GM21360 (cell line): ENCODE measurements at regions not wholly inside any gene's neighbourhood (a gene's known extent, or its start where the extent isn't known, plus 50 kb on each side); places are given as distances from the start of the nearest gene placed in this dataset.

Experiments
- ATAC-seq: cut with Tn5 transposase; IDR thresholded peaks from one replicate; pipeline ENCODE4 v1.9.1; 2021; ENCODE audit warnings: mild to moderate bottlenecking, moderate library complexity; ENCODE audit not compliant: unreplicated experiment

DNA sequence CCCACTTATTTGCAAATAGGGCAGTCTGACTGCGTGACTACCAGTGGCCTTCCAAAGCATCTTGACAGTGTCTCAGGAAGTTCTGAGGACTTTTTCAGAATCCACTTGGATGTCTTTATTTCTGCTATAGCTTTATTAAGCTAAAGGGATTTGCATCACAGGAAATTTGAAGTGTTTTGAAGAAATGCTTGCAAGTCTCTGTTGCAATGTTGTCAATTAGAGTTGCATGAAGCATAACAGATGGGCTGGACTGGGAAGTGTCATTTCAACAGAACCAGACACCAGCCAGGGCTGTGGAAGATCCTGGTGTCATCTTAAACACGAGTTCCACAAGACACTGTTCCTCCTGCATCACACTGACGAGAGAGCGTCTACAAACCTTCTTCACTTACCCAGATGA, 224.5 kb downstream of the EN1 start:
- ATAC-seq: no peak

GRCh38 chr2:118622108-118622507, 225.3 kb downstream of the EN1 start:
- no peak for ATAC-seq

GRCh38 chr2:118618279-118618678, 229.2 kb downstream of the EN1 start:
- no peak for ATAC-seq

- ATAC-seq: no peak
Measured at GRCh38 chr2:118616432-118616831, 231.0 kb downstream of the EN1 start.

- ATAC-seq: no peak
Measured at GRCh38 chr2:118614841-118615271, 232.6 kb downstream of the EN1 start.

DNA sequence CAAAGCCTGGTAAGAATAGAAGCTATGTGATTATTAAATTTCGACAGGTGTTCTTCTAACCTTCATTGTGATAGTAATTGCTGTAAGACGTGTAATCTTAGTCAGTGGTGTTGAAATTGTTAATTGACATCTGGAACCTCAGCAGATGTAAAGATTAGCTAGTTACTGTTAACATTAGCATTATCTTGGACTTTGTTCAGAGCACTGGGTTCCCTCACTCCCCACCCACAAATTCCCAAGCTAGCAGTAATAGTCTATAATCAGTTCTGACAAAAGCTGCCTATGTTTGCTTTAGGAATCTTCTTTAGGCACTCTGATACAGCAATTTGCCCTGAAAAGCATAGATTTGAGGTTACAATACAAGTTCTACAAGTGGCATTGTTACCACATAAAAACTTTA, 233.7 kb downstream of the EN1 start:
- no peak for ATAC-seq

GRCh38 chr2:118611691-118612090, 235.8 kb downstream of the EN1 start:
- no peak for ATAC-seq

DNA sequence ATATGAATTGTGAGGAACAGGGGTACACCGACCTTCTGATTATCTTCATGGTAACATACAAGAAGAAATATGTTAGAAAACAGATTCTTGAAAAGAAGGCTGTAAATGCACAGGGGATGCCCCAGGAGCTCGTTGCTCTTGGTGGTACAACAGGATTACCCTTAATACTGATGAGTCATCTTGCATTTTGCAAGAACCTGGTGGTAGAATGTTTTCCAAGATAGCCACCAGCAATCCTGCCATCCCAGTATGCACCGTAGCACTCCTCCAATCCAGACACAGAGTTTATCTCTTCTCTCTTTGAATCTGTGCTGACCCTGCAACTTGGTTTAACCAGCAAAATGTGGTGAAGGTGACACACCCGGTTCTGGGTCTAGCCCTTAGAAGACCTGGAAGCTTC, 238.3 kb downstream of the EN1 start:
- no peak for ATAC-seq

- ATAC-seq: no peak
Measured at GRCh38 chr2:118607641-118608040, 239.8 kb downstream of the EN1 start.

- no peak for ATAC-seq
Measured at GRCh38 chr2:118604811-118605210, 242.6 kb downstream of the EN1 start.

DNA sequence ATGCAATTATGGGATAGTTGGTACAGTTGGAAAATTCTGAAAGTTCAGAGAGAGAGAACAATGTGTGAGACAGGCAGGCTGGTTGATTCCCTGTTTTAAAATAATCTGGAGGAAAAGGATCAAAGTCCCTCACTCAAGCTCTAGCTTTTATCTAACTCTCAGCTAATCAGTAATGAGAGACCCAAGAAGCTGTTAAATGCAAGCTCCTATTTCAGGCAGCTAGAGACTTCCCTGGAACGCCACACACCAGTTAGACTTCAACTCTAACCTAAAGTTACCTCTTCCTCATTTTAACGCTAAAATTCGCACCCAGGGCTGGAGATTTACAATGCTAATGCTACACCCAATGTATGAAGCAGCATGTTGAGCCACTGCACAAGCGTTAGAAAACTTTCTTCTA, 243.1 kb downstream of the EN1 start:
- no peak for ATAC-seq

DNA sequence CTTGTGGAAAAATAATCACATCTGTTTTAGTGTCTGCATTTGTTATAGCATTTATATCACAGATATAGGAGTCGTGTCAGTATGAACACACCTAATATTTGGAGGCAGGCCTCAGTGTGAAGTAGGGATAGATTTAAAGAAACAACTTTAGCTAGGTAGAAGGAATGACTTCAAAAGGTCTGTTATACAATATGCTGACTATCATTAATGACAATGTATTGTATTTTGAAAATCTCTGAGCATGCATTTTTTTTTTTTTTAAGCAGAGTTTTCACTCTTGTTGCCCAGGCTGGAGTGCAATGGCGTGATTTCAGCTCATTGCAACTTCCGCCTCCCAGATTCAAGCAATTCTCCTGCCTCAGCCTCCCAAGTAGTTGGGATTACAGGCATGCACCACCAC, 248.3 kb downstream of the EN1 start:
- no peak for ATAC-seq

GRCh38 chr2:118596620-118597019, 250.8 kb downstream of the EN1 start:
- ATAC-seq: no peak

GRCh38 chr2:118593257-118593656, 254.2 kb downstream of the EN1 start:
- no peak for ATAC-seq

GRCh38 chr2:118591223-118591622, 256.2 kb downstream of the EN1 start:
- ATAC-seq: no peak

DNA sequence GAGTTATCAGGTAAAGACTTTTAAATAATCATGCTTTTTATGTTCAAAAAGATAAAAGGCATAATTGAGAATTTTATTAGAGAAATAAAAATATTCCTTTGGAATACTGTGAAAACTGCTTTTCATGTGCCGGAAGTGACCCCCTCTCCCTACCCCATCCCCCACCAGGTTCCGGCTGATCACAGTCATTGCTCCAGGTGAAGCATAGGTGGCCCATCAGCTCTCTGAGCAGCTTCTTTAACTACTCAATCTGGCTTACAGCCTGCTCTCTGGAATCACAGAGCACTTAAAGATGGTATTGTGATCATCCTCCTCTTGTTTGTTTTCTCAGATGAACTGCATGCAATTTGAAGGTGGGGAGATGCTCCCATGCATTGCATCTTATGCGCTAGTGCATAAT, 257.7 kb downstream of the EN1 start:
- no peak for ATAC-seq

GRCh38 chr2:118588850-118589249, 258.6 kb downstream of the EN1 start:
- ATAC-seq: no peak

DNA sequence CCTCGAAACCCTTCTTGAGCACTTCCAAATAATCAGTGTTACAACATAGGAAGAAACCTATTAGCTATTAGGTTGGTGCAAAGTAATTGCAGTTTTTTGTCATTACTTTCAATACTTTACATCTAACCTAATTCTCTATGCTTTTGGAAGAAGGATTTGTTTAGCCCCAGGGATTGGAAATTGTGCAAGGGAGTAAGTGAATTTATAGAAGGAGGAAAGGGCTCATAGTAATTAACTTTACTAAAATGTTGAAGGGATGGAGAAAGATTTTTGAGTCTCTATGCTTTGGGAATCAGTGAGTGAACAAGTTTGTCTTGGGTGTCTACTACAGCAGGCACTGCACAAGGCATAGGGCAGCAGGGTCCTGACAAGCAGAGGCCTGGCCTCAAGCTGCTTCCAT, 261.1 kb downstream of the EN1 start:
- ATAC-seq: no peak

GRCh38 chr2:118584877-118585276, 262.6 kb downstream of the EN1 start:
- ATAC-seq: no peak

DNA sequence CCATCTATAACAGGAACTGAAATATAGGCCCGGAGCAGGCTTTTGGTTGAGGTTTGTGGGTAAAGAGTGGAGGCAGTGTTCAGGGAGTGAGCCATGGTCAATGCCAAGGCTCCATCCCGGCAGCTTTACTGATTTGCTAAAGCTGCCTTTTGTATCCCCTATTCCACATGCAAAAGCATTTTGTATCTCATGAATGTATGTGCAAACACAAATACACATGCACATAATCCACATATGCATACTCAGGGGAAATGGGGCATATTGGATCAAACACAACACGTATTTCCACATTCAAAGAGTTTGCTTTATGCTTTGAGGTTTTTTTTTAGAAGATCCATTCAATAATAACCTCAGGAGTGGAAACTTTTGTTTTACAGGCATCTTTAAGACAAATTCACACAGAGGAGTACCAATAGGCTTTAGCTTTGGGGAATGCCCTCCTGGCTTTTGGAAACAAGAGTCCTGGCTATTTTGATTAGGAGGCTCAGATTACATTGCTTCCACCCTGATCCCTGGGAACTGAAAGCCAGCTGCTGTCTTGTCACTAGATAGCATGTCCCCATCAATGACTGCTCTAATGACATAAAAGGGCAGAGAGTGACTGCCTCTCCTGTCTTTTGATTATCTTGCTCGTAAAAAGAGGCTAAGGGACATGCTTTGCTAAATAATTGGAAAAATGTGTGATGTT, 263.2 kb downstream of the EN1 start:
- ATAC-seq: no peak

GRCh38 chr2:118582058-118582457, 265.4 kb downstream of the EN1 start:
- ATAC-seq: no peak

- ATAC-seq: no peak
Measured at GRCh38 chr2:118580651-118581050, 266.8 kb downstream of the EN1 start.

GRCh38 chr2:118580107-118580506, 267.3 kb downstream of the EN1 start:
- no peak for ATAC-seq
